Spleen (tissue), 11 donors: ENCODE measurements at regions not wholly inside any gene's neighbourhood (a gene's known extent, or its start where the extent isn't known, plus 50 kb on each side); places are given as distances from the start of the nearest gene placed in this dataset.

Experiments used
- DNase-seq: peaks from one replicate; pipeline ENCODE4 v3.0.0-alpha.2; 2020
- H3K27ac ChIP-seq, 8 donors: fragments of 200-600 bp; sonication (generic) in 7 of 8; 1 replicate in 4 of 8; 2 replicates in 4 of 8; pipeline versions ENCODE4 v1.5.0 to v1.8.0; 2016 to 2021; ENCODE audit warnings: inconsistent platforms in 4 of 8, mild to moderate bottlenecking in 4 of 8, moderate library complexity in 1 of 8
- H3K27me3 ChIP-seq, 7 donors: fragments of 200-600 bp; sonication (generic) in 6 of 7; replicated peaks in 1 of 7; 1 replicate in 4 of 7; 2 replicates in 3 of 7; pipeline versions ENCODE4 v1.5.0 to v1.8.0; 2016 to 2021; ENCODE audit warnings: inconsistent platforms in 3 of 7, mild to moderate bottlenecking in 1 of 7
- H3K36me3 ChIP-seq, 6 donors: fragments of 200-600 bp; sonication (generic) in 5 of 6; 1 replicate in 4 of 6; 2 replicates in 2 of 6; pipeline versions ENCODE4 v1.5.0 to v1.8.0; 2016 to 2021; ENCODE audit warnings: inconsistent platforms in 2 of 6
- H3K4me1 ChIP-seq, 6 donors: fragments of 200-600 bp; sonication (generic) in 5 of 6; 1 replicate in 3 of 6; 2 replicates in 3 of 6; pipeline versions ENCODE4 v1.5.0 to v1.8.0; 2016 to 2021; ENCODE audit warnings: inconsistent platforms in 3 of 6
- H3K4me3 ChIP-seq, 8 donors: fragments of 200-600 bp; sonication (generic) in 7 of 8; 1 replicate in 4 of 8; 2 replicates in 4 of 8; pipeline versions ENCODE4 v1.5.0 to v1.8.0; 2016 to 2021; ENCODE audit warnings: inconsistent platforms in 4 of 8, mild to moderate bottlenecking in 4 of 8, moderate library complexity in 2 of 8
- H3K9me3 ChIP-seq, 8 donors: fragments of 200-600 bp; sonication (generic) in 7 of 8; 1 replicate in 4 of 8; 2 replicates in 4 of 8; pipeline versions ENCODE4 v1.5.0 to v1.8.0; 2016 to 2021; ENCODE audit warnings: inconsistent platforms in 4 of 8
- CTCF ChIP-seq, 11 experiments: fragments of 200-600 bp in 7 of 11; fragments of 450-650 bp in 4 of 11; sonication (generic) in 4 of 11; IDR thresholded peaks in 8 of 11; conservative IDR thresholded peaks in 3 of 11; 1 replicate in 7 of 11; 2 replicates in 4 of 11; pipeline versions ENCODE4 v1.4.0 to v1.8.0; 2016 to 2021; ENCODE audit warnings: antibody characterized with exemption in 11 of 11, inconsistent platforms in 4 of 11, mild to moderate bottlenecking in 1 of 11
- POLR2A ChIP-seq, 3 donors: fragments of 450-650 bp; IDR thresholded peaks; one replicate each; pipeline ENCODE4 v1.5.1; 2017; ENCODE audit warnings: antibody characterized with exemption in 3 of 3, mild to moderate bottlenecking in 1 of 3
- POLR2AphosphoS5 ChIP-seq, 3 donors: sonication (generic); formaldehyde crosslinking; IDR thresholded peaks; one replicate each; pipeline ENCODE4 v1.5.1; 2017; ENCODE audit warnings: antibody characterized with exemption in 3 of 3
- WGBS, 5 donors: extraction: QIAGEN DNeasy Blood & Tissue Kit in 3 of 5; methylation state at CpG; one replicate each; pipeline versions ENCODE4 v1.1.5 to v1.1.7; 2013 to 2018; 5-methylcytosine and 5-hydroxymethylcytosine counted together
- intact Hi-C: fragments of 100-400 bp; cut with DNase I; formaldehyde crosslinking; loops from one replicate; pipeline ENCODE4 v1.15.0; 2023; ENCODE audit warnings: low total_unique reads
- donor health status: healthy with polysubstance abuse.
- donor health status: DM: no; HTN: no; CAD: no; lungs with moderate emphysema.
- donor health status: DM: no; HTN: no; CAD: no.
- donor health status: Bipolar disorder and iron deficiency.
- donor health status: healthy.
- donor health status: DM: no; HTN: no; CAD: no.
- donor health status: DM: yes; HTN: yes; CAD: no.

- Histone ChIP-seq H3K4me3 (no peak overlapping the region), H3K36me3 (no peaks in the 10 kb centered on the region), H3K9me3 (no peaks in the 10 kb centered on the region), H3K27me3 (no peaks in the 10 kb centered on the region), H3K27ac (no peak overlapping the region), H3K4me1 (peaks cover 0 to 9% (median 0%) of the 10 kb centered on the region in 6 donors)
- 66 to 80% (median 69%) methylated on average over 4 of the region's 4 CpGs for WGBS, 5 donors
- TF ChIP-seq POLR2A (IDR thresholded peaks at IDR 0.05) (no peak), CTCF (IDR thresholded peaks at IDR 0.05 in 8 of 11, conservative IDR thresholded peaks at IDR 0.05 in 3 of 11) (peak in 1 of 11 experiments; percentile 15)
- intact Hi-C loops = no loop called here
- DNase-seq = no peak
Observed at GRCh38 chr2:145186303-145186702, 666.4 kb upstream of the ZEB2 start.

GRCh38 chr2:145185696-145186095 lies 665.8 kb upstream of the ZEB2 start:
- H3K9me3 ChIP-seq = no peaks in the 10 kb centered on the region
- no peak overlapping the region for H3K4me3 ChIP-seq
- no peak for DNase-seq
- H3K27me3 ChIP-seq = no peaks in the 10 kb centered on the region
- H3K4me1 ChIP-seq = peaks cover 0 to 9% (median 0%) of the 10 kb centered on the region in 6 donors
- H3K27ac ChIP-seq = no peak overlapping the region
- 92 to 97% (median 95%) methylated on average over 3 of the region's 3 CpGs for WGBS, 5 donors
- TF ChIP-seq CTCF (IDR thresholded peaks at IDR 0.05 in 8 of 11, conservative IDR thresholded peaks at IDR 0.05 in 3 of 11) (no peak), POLR2AphosphoS5 (IDR thresholded peaks at IDR 0.05) (no peak), POLR2A (IDR thresholded peaks at IDR 0.05) (no peak)
- intact Hi-C loops = no loop called here
- H3K36me3 ChIP-seq = no peaks in the 10 kb centered on the region

- H3K4me1 ChIP-seq = peaks cover 0 to 9% (median 0%) of the 10 kb centered on the region in 6 donors
- WGBS, 5 donors = 54 to 66% (median 58%) methylated on average over 5 of the region's 5 CpGs
- no peaks in the 10 kb centered on the region for H3K36me3 ChIP-seq
- DNase-seq = no peak
- no peak overlapping the region for H3K27ac ChIP-seq
- no peak for TF ChIP-seq POLR2AphosphoS5 (IDR thresholded peaks at IDR 0.05)
- TF ChIP-seq POLR2A (IDR thresholded peaks at IDR 0.05) = no peak
- no peak for TF ChIP-seq CTCF (IDR thresholded peaks at IDR 0.05 in 8 of 11, conservative IDR thresholded peaks at IDR 0.05 in 3 of 11)
- intact Hi-C loops = no loop called here
- no peaks in the 10 kb centered on the region for H3K27me3 ChIP-seq
- no peak overlapping the region for H3K4me3 ChIP-seq
- no peaks in the 10 kb centered on the region for H3K9me3 ChIP-seq
Observed at GRCh38 chr2:145184741-145185651, 665.1 kb upstream of the ZEB2 start.

GRCh38 chr2:145169285-145169684 lies 649.4 kb upstream of the ZEB2 start:
- TF ChIP-seq POLR2A (IDR thresholded peaks at IDR 0.05) (no peak), CTCF (IDR thresholded peaks at IDR 0.05 in 8 of 11, conservative IDR thresholded peaks at IDR 0.05 in 3 of 11) (no peak), POLR2AphosphoS5 (IDR thresholded peaks at IDR 0.05) (no peak)
- intact Hi-C loops = no loop called here
- WGBS, 5 donors = 82 to 95% (median 90%) methylated on average over 2 of the region's 2 CpGs

More at GRCh38 chr2:145169285-145169684, 649.4 kb upstream of the ZEB2 start:
- DNase-seq = no peak
- Histone ChIP-seq H3K27ac (no peak overlapping the region), H3K4me3 (no peak overlapping the region), H3K27me3 (no peaks in the 10 kb centered on the region), H3K9me3 (no peaks in the 10 kb centered on the region), H3K4me1 (no peaks in the 10 kb centered on the region), H3K36me3 (no peaks in the 10 kb centered on the region)
